ENCODE measurements at regions not wholly inside any gene's neighbourhood (a gene's known extent, or its start where the extent isn't known, plus 50 kb on each side); places are given as distances from the start of the nearest gene placed in this dataset.

DNA sequence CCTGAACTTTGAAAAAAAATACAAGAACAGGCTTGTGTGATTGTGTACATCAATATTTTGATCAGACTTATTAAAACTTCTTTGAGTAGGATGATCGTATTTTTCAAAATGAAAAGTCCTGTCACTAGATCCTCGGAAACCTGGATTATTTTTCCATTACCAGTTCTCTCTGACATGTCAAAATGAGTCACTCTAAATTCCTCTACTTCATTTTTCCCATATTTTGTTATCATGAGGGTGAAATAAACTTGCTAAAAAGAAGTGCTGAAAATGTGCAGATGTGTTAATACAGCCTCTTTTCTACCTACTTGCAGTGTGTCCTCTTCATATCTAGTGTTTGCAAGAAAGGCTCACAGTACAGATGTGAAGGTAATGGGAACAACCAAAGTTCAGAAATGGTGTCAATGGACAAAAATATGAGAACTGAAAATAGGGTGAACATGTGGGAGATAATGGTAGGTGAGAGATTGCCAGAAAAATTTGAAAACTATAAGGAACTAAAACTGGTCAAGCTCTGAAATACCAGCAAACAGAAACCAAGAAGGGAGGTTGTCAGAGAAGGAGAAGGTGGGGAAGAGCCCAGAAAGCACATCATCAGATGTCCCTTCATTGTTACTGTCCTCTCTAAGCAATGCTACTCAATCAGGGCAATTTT, 108.2 kb downstream of the EOMES start:
- no peak overlapping the region for H2AFZ ChIP-seq (ENCODE audit: low read length)
- no peaks in the 10 kb centered on the region for H3F3A ChIP-seq (ENCODE audit: insufficient read depth, low read length)
- no peaks in the 10 kb centered on the region for H3K79me2 ChIP-seq (ENCODE audit: low read length)
- H3K9me3 ChIP-seq (replicated peaks; ENCODE audit: insufficient read depth, low read length), result no peaks in the 10 kb centered on the region
- TF ChIP-seq, protein P1, sequence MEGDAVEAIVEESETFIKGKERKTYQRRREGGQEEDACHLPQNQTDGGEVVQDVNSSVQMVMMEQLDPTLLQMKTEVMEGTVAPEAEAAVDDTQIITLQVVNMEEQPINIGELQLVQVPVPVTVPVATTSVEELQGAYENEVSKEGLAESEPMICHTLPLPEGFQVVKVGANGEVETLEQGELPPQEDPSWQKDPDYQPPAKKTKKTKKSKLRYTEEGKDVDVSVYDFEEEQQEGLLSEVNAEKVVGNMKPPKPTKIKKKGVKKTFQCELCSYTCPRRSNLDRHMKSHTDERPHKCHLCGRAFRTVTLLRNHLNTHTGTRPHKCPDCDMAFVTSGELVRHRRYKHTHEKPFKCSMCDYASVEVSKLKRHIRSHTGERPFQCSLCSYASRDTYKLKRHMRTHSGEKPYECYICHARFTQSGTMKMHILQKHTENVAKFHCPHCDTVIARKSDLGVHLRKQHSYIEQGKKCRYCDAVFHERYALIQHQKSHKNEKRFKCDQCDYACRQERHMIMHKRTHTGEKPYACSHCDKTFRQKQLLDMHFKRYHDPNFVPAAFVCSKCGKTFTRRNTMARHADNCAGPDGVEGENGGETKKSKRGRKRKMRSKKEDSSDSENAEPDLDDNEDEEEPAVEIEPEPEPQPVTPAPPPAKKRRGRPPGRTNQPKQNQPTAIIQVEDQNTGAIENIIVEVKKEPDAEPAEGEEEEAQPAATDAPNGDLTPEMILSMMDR (IDR thresholded peaks at IDR 0.05; ENCODE audit: low read length), result no peak
- TF ChIP-seq EZH2phosphoT487 (IDR thresholded peaks at IDR 0.05; ENCODE audit: low read length) (no peak), EZH2 (optimal IDR thresholded peaks at IDR 0.05; ENCODE audit: low read depth, low read length) (no peak)
- DNase-seq, result no peak
- H3K4me2 ChIP-seq (ENCODE audit: low read depth, low read length), result no peak overlapping the region
- no peaks in the 10 kb centered on the region for H3K27me3 ChIP-seq (replicated peaks; ENCODE audit: insufficient read depth, low read length)
- H3K36me3 ChIP-seq (replicated peaks; ENCODE audit: insufficient read depth, low read length), result no peaks in the 10 kb centered on the region
- no peaks in the 10 kb centered on the region for H4K20me1 ChIP-seq (ENCODE audit: insufficient read depth, low read length)
- no peak overlapping the region for H3K4me3 ChIP-seq (ENCODE audit: low read length)
- no peaks in the 10 kb centered on the region for H3K9me2 ChIP-seq (replicated peaks; ENCODE audit: insufficient read depth, low read length)
- H3K27ac ChIP-seq (ENCODE audit: low read length), result no peak overlapping the region
- H3K4me1 ChIP-seq (ENCODE audit: low read length), result no peaks in the 10 kb centered on the region
- no peak overlapping the region for H3K9ac ChIP-seq (ENCODE audit: low read length)

DNA sequence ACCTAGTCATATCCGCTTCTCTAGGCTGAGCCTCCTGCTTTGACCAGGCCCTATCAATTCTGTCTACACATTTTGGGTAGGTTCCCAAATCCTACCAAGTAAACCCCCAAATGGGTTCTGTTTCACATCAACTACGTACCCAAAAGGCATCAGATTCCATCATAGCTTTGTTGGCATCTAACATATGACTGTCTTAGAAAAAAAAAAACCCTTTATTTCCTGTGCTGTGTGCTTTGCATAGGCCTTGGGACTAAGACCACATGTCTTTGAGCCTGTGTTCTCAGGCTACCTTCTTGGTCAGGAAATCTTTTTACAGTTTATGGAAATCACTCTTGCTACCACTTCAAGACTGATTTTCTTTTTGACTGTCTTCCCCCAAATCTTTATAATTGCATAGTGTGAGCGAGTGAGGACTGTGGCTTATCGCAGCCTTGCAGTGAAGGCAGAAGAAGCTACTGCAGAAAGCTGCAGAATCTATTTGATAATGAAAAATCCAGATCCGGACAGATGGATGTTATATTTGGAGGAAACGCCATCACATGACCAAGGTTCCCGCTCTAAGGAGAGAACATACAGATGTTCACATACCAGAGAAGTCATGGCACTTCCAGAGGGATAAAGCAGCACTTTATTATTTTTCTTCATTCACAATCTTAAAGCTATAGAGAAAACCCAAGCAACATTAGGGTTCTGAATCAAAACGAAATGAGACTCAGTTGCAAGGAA, 111.2 kb downstream of the EOMES start:
- no peaks in the 10 kb centered on the region for H3K9me3 ChIP-seq (replicated peaks; ENCODE audit: insufficient read depth, low read length)
- H3F3A ChIP-seq (ENCODE audit: insufficient read depth, low read length), result no peaks in the 10 kb centered on the region
- H3K36me3 ChIP-seq (replicated peaks; ENCODE audit: insufficient read depth, low read length), result no peaks in the 10 kb centered on the region
- no peak overlapping the region for H3K27ac ChIP-seq (ENCODE audit: low read length)
- no peak overlapping the region for H3K4me2 ChIP-seq (ENCODE audit: low read depth, low read length)
- no peak for DNase-seq
- no peaks in the 10 kb centered on the region for H3K4me1 ChIP-seq (ENCODE audit: low read length)
- H3K27me3 ChIP-seq (replicated peaks; ENCODE audit: insufficient read depth, low read length), result no peaks in the 10 kb centered on the region
- H2AFZ ChIP-seq (ENCODE audit: low read length), result no peak overlapping the region
- no peaks in the 10 kb centered on the region for H4K20me1 ChIP-seq (ENCODE audit: insufficient read depth, low read length)
- no peak overlapping the region for H3K4me3 ChIP-seq (ENCODE audit: low read length)
- TF ChIP-seq EZH2 (optimal IDR thresholded peaks at IDR 0.05; ENCODE audit: low read depth, low read length), result no peak
- TF ChIP-seq, protein P1 (IDR thresholded peaks at IDR 0.05; ENCODE audit: low read length), result no peak
- no peak for TF ChIP-seq EZH2phosphoT487 (IDR thresholded peaks at IDR 0.05; ENCODE audit: low read length)
- H3K9ac ChIP-seq (ENCODE audit: low read length), result no peak overlapping the region
- H3K9me2 ChIP-seq (replicated peaks; ENCODE audit: insufficient read depth, low read length), result no peaks in the 10 kb centered on the region
- H3K79me2 ChIP-seq (ENCODE audit: low read length), result no peaks in the 10 kb centered on the region

DNA sequence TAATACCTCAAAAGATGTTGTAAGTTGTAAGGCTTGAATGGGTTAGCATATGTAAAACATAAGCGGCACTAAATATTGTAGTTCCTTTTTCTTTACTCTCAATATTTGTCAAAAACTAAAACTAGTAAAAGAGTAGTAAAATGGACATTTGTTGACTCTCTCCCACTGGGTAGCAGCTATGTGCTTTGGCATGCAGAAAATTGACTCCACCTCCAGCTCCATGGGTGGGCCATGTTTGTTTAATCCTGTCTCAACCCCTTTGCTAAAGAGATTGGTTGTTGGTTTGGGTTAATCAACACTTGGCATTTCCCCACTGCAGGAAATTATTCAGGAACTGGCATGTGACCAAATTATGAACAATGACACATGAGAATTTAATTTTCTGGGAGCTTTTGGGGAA, 114.8 kb downstream of the EOMES start:
- Histone ChIP-seq H3K4me1 (ENCODE audit: low read length) (no peaks in the 10 kb centered on the region), H3K79me2 (ENCODE audit: low read length) (no peaks in the 10 kb centered on the region), H3F3A (ENCODE audit: insufficient read depth, low read length) (no peaks in the 10 kb centered on the region), H2AFZ (ENCODE audit: low read length) (no peak overlapping the region), H3K27me3 (replicated peaks; ENCODE audit: insufficient read depth, low read length) (no peaks in the 10 kb centered on the region), H3K9me2 (replicated peaks; ENCODE audit: insufficient read depth, low read length) (no peaks in the 10 kb centered on the region), H3K9me3 (replicated peaks; ENCODE audit: insufficient read depth, low read length) (no peaks in the 10 kb centered on the region), H3K36me3 (replicated peaks; ENCODE audit: insufficient read depth, low read length) (no peaks in the 10 kb centered on the region), H3K9ac (ENCODE audit: low read length) (no peak overlapping the region), H3K4me3 (ENCODE audit: low read length) (no peak overlapping the region), H4K20me1 (ENCODE audit: insufficient read depth, low read length) (no peaks in the 10 kb centered on the region), H3K27ac (ENCODE audit: low read length) (no peak overlapping the region), H3K4me2 (ENCODE audit: low read depth, low read length) (no peak overlapping the region)
- no peak for DNase-seq
- TF ChIP-seq, protein P1 (IDR thresholded peaks at IDR 0.05; ENCODE audit: low read length), result no peak
- TF ChIP-seq EZH2phosphoT487 (IDR thresholded peaks at IDR 0.05; ENCODE audit: low read length), result no peak
- TF ChIP-seq EZH2 (optimal IDR thresholded peaks at IDR 0.05; ENCODE audit: low read depth, low read length), result no peak

All from MM.1S (cell line).